NCI-H2029 treated with DMSO at 0.1 percent for 48 hours (cell line): ENCODE measurements at regions not wholly inside any gene's neighbourhood (a gene's known extent, or its start where the extent isn't known, plus 50 kb on each side); places are given as distances from the start of the nearest gene placed in this dataset.

ENCODE experiments used
- DNase-seq: peaks from one replicate; lab custom pipeline; 2025; lab: John Stamatoyannopoulos, UW

DNA sequence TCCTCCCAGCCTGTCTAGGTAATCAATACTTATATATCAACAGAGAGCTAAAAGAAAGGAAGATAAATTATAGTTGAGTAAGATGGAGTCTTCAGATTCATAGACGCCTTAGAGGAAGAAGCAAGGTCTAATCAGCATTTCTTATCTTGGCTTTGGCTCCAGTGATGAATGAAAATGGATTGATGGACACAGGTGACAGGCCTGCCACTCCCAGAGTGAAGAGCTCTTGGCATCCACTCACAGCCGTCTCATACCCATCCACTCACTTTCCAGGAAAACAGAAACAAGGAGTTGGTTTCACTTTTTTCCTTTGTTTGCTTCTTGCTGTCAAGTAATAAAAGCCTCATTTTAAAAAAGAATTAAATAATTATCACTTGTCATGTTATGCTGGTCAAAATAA lies 168.2 kb downstream of the MFSD1 start:
- DNase-seq: no peak

DNA sequence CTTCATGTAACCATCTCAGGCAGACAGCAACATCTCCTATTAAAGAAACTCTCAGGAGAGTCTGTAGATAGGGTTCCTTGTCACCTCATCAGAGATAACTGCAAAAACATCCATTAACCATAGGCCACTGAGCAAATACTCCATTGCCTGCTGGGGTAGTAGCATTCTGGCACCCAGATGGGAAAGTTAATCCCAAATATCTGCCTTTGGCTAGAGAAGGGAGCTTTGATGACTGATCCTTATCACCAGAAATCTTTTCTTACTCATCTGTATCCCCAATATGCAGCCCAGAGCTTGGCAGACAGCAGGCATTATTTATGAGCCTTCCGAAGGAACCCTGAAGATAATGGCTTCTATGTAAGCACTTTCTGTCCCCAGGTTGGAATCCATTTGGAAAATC lies 173.1 kb downstream of the MFSD1 start:
- no peak for DNase-seq

DNA sequence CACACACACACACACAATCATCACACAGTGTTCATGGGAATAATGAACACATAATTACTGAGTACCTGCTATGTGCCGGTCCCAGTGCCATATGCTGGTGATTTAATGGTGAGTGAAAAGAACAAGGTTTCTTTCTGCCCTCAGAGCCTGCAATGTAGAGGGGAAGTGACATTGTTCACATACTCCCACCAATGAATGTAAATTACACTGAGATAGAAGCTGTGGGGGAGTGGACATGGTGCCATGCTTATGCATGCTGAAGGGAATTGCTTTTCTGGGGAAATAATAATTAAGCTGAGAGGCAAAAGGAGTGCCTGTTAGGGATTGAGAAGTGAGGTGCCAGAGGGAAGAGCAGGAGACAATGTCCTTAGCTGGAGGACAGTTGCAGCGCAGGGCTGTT lies 175.1 kb downstream of the MFSD1 start:
- no peak for DNase-seq

DNA sequence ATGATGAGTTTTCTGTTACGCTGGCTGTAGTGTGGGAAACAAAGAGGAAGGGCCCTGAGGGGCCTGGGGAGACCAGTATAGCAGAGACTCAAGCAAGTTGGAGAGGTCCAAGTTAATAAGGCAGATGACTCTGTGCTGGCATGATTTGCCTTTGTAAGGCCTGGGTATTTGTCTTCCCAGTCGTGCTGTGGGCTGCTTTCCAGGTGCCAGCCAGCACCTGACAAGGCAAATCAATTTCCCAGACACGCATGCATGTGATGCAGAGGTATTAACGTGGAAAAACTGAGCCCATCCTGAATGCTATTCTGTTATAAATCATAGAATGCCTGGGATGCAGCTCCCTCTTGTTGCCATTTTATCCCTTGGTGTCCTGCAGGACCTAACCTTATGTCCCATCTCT lies 175.6 kb downstream of the MFSD1 start:
- no peak for DNase-seq

DNA sequence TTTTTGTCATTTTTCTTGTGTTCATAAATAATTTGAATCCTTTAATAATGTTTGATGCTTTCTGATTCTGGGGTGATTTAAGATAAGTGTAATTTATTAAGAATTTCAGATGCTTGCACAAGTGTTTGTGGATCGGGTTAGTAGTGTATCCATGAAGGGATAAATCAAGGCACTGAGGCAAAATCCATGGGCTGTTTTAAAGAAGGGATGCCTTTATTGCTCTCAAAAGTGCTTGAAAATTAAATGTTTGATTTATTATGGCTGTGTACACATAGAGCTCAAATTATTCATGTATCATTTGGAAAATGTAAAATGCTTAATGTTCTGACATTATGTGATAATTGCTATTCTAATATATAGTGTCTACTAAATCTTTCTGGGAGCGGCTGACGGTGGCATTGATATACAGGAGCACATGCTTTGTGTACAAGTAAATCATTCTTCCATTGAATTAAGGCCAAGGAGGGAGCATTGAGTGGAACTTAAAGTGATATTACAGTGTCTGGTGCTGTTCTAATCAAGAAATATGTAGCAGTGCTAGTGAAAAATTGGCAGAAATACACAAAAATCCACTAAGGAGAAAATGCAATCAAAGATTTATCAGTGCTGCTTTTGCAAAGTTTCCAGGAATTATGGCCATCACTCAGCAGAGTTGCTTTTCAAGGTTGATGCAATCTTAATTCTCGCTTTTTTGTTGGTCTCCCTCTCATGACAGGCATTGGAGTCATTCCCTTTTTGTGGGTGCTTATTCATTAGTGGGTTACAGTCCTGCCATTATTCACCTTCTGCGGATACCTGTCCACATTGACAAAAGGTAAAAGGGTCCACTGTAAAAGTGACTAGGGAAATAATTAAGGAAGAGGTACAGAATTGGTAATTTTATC lies 181.6 kb downstream of the MFSD1 start:
- DNase-seq: no peak

DNA sequence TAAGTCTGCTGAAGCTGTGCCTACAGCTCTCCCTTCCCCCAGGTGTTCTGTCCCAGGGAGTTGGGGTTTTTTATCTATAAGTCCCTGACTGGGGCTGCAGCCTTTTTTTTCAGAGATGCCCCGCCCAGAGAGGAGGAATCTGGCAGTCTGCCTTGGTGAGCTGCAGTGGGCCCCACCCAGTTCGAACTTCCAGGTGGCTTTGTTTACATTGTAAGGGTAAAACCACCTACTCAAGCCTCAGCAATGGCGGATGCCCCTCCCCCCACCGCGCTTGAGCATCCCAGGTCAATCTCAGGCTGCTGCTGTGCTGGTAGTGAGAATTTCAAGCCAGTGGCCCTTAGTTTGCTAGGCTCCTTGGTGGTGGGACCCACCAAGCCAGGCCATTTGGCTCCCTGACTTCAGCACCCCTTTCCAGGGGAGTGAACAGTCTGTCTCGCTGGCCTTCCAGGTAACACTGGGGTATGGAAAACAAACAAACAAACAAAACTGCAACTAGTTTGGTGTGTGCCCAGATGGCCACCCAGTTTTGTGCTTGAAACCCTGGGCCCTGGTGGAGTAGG lies 189.4 kb downstream of the MFSD1 start:
- DNase-seq: no peak

DNA sequence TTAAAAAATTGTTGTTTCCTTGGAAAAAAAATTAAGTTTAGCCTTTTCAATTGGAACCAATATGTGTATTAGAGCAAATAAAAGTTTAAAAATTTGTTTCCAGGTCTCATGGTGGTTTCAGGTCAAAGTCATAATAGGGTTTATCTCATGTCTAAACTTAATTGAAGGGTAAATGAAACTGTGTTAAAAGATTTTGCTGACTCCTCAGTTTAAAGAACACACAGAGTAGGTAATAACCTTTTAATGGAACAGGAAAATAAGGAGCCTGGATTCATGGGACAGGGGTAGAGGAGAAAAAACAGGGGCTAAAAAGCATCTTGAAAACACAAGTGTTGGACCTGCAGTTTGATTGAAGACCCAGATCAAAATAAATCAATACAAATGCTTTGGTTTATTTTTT lies 190.6 kb downstream of the MFSD1 start:
- DNase-seq: no peak

DNA sequence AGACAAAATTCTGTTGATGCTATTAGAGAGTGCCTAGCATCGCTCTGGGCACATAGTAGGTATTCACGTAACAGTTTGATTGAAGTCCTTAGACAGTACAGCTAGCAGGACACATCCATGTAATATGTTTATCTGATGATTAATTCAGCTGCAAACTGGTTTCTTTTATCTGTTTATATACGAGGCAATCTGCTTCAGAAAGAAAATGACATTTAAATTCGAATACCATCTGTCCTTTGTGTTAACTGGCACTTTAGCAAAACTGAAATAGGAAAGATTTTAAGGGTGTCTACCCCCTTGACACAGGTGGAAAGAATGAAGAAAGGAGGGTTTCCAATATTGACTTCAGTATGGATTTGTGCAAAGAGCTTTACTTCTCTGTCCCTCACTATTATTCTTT lies 192.5 kb downstream of the MFSD1 start:
- no peak for DNase-seq

DNA sequence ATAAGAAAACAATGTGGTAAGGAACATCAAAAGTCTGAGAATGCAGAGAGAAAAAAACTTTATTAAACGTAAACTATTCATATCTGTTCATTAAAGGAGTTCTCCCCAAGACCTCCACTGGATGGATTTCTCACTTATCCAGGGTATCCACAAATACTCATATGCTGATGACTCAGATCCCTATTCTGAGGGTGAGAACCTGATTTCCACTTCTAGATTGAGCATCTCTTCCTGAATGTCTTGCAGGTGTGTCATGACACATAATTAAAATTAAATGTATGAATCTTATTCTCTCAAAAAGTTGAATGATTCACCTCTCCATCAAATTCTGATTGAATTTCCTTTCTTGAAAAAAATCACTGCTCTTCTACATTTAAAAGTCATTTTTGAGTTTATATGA lies 199.9 kb downstream of the MFSD1 start:
- DNase-seq: no peak

DNA sequence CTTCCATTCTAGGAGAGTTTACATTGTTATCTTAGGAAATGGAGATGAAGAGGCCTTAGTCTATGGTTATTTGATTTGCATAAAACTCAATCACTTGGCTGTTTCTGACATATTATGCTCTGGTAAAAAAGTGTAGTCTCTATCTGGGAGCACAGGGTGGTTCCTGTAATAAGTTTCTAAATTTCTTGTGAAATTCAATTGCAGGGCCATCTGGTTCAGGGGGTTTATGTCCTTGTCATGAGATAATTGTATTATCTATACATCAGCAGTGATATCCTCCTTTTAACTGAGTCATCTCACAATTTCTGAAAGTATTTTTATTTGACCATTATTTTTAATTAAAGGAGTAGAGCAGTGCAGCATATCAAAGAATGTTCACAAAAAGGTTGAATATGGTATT lies 203.3 kb downstream of the MFSD1 start:
- no peak for DNase-seq

DNA sequence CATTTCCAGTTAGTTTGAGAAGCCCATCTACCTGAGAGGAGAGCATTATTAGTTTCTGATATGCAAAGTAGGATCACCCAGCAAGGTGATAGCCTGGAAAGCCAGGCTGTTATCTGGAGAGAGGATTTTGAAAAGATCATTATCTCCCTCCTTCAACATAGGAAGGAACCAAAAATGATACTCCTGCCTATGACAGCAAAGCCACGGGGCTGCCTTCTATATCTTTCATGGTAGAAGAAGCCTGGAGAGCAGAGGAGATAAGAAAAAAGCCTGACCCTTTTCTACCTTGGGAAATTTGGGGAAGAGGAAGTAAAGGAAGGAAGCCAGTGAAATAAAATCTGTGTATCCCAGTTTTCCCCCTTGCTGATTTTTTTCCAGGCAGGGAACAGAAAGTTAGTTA lies 205.5 kb downstream of the MFSD1 start:
- DNase-seq: no peak

DNA sequence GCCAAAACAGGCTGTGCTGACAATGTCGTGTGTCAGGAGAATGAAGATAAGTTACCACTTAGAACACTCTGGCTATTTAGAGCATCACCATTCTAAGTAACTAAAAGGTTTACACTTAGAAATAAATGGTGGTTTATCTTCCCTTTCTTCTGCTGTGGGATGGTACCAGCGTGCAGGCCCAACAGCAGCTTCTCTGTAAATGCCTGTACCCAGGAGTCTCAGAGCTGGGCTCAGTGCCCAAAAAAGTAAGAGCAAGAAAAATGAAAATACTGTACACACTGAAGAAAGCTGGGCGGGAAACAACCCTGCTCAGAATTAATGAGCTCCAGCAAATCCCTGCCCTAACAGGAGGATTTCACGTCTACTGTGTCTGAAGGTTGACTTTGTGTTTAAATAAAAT lies 206.5 kb downstream of the MFSD1 start:
- DNase-seq: no peak

DNA sequence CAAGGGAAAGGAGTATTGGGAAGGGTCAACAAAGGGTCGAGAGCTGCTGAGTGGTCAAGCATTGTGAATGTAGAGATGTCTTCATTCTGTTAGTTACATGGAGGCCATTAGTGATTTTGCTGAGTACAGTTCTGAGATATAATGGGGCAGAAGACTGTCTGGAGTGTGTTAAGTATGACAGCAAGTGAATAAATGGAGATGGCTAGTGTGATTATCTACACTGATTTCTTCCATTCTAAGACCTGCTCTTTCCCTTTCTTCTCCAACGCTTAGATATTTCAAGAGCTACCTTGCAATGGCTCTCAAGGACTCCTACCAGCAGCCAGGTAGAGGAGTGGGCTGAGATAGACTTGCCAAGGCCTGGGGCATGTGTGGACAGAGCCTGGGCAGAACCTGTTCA lies 216.5 kb downstream of the MFSD1 start:
- DNase-seq: no peak

DNA sequence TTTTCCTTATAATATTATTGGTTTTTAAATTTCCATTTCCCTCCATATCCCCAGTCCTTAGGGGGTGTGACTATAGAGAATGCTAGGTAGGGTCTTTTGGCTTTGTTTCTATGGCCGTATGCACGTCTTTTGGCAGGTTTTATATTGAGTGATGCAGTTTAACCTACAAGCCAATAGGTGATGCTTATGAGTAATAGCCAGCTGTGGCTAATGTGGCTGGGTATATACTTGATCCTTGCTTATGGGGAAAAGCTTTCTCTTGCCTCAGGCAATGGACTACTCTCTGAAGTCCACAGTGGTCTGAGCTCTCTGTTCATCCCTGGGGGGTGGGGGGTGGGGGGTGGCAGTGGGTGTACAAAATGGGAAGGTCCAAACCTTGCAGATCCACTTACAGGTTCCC lies 223.9 kb downstream of the MFSD1 start:
- no peak for DNase-seq

DNA sequence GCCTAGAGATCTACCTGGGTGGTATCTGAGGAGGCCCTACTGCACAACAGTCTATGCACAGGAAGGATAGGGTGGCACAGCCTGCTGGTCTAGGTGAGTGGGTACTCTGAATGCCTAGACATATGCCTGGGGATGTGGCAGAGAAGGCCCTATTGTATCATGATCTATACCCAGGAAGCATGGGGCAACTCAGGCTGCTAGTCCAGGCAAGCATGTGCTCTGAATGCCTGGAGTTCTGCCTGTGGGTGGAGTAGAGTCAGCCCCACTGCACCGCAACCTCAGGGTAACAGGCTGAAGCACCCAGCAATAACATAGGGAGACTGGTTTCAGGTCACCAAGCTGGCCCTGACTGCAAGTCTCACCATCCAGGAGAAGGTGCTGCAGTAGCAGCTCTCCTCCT lies 224.7 kb downstream of the MFSD1 start:
- DNase-seq: no peak

DNA sequence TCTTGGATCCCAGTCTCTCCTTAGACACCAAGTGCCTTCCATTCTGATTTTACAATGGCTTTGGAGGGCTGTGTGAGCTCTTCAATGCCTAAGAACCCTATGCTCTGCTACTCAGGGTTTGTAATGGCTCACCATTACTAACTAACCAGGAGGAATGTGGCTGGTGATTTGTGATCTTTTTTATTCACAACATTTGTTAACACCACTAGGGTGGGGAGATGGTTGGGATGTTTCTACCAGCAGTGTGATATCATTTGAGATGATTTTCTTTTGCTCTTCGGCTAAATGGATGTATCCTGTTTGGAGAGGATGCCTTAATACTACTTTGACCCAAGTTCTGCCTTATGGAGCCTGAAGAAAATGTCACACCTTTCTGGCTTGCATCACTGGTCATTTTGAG lies 226.9 kb downstream of the MFSD1 start:
- no peak for DNase-seq

DNA sequence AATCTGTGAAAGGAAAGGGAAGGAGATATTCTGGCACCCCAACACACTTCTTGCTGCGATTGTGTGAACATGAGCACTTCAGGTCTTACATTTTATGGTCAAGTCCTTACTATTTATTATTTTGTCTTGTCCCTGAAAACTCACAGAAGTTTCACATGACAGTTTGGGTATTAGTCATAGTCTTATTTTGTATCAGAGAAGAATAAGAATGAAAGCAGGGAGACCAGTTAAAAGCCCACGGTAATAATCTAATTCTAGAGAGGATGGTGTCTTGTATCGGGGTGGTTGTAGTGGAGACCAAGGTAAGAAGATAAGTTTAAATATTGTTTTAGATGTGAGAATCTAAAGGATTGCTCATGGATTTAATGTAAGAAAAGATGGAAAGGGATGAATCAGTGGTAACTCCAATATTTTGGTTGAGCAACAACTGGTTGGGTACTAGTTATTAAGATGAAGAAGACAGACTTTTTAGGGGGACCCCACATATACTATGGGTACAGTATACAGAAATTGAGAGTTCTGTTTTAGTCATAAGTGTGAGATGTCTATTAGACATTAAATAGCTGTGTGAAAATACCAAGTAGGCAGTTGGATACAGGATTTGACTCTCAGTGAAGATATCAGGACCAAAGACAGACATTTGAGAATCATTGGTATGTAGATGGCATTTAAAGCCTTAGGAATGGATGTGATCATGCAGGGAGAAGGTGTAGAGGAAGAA lies 227.6 kb downstream of the MFSD1 start:
- DNase-seq: no peak

DNA sequence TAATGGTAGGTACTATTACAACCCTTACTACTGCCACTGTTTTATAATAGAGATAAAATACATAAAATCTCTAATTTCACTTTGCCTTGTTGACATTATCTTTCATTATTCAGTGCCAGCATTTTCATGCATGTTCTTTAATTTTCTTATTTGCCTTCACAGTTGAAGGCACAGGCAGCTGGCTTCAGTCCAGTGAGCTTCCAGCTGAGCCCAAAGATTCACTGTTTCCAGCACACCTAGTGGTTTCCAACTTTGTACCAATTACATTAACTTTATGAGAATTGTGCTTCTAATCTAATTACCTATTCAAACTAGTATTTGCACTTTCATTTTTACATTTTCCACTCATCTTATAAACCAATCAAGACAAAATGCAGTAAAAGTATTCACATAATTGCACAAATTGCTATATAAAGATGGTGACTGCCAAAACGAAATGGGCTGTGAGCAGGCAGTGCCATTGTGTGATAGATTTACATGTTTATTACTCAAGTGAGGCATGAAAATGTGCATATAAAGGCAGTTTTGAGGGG lies 228.3 kb downstream of the MFSD1 start:
- no peak for DNase-seq

DNA sequence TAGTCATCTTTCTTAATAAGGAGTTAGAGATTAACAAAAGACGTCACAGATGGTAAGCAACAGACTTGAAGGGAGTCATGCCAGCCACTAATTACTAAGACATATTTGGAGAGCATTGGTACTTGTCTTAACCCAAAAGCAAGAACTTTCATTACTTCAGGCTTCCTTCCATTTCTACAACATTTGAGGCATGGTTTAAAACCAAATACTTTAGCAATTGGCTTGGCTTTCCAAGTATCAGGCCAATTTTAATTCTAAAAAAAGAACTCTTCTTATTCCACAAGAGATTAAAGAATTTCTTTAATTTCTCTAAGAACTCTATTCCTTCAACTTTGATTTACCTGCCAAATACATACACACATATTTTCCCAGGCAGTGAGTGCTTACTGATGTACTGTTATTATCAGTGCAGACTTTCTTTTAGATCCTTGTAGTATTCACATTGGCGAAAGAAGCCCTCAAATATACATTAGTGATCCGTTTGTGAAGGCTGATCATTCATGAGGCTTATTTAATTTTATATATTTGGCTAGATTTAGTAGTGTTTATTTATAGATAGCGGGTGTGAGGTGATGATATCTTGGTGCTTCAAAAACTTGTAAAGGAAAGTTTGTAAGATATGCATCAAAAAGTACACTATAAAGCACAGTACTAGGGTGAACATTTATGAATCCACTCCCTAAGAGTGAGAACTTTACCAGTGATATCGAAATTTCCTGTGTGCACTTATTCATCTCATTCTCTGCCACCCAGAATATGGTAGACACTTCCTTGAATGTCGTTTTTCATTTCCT lies 229.2 kb downstream of the MFSD1 start:
- DNase-seq: no peak

DNA sequence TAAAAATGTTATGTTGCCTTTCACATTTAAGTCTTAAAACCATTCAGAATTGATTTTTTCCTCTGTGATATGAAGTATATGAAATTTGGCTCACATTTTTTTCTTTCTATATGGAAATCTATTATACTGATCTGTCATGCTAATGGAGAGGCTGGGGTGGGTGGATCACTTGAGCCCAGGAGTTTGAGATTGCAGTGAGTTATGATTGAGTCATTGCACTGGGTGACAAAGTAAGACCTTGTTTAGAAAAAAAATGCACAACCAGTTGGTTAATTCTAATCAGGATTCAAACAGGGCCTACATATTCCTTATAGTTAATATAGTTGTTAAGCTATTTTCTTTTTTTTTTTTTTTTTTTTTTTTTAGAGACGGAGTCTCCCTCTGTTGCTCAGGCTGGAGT lies 230.5 kb downstream of the MFSD1 start:
- DNase-seq: no peak

DNA sequence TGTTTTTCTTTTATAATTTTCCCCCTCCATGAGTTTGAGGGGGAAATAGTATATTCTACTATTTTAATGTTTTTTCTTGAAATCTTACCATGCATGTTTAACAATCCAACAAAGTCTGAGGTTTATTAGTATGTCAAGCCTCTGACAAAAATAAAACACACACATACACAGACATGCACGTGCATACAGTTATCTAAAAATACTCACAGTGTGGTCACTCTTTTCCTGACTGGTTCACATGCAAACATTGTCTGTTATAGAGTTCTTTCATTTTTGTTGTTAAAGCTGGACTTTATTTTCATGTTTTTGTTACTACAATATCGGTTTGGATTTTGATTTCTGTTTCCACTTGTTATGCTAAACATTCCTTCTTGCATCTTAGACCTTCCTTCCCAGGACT lies 236.6 kb downstream of the MFSD1 start:
- DNase-seq: no peak

DNA sequence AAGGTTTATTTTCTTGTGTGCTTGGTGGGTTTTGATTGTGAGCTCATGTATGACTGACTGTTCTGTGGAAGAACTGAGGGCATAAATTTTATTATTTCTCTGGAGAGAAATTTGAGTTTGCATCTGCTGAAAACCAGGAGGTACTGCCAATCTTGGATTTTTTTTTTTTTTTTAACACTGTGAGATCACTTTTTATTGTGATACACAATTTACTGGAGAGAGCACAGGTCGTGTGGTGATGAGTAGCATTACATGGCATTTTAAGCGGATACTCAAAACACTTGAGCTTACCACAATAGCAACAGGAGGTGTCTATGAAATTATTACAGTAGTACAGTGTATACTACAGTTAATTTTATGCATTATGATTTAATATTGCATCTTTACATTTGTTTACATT lies 237.4 kb downstream of the MFSD1 start:
- DNase-seq: no peak
